ENCODE measurements at regions not wholly inside any gene's neighbourhood (a gene's known extent, or its start where the extent isn't known, plus 50 kb on each side); places are given as distances from the start of the nearest gene placed in this dataset.
"Not testable (repeated sequence)": the region's sequence is repeated elsewhere in the genome, so short reads cannot be mapped to it uniquely, and the experiment has no call there.

- peaks cover 41% of the 10 kb centered on the region for H3K4me1 Mint-ChIP-seq
- H3K9me3 Mint-ChIP-seq = peaks cover 35% of the 10 kb centered on the region
- no peak for TF ChIP-seq CTCF (IDR thresholded peaks at IDR 0.05)
- no peak overlapping the region for H3K27ac Mint-ChIP-seq
- H3K4me3 Mint-ChIP-seq = no peak overlapping the region
- DNase-seq = no peak
- H3K36me3 Mint-ChIP-seq (ENCODE audit: low read depth) = peaks cover 13% of the 10 kb centered on the region
- peaks cover 16% of the 10 kb centered on the region for H3K27me3 Mint-ChIP-seq (ENCODE audit: low read depth, poor library complexity)
Observed at GRCh38 chr3:194050782-194051320, 85.1 kb upstream of the HES1 start.

- no peak overlapping the region for H3K4me3 Mint-ChIP-seq
- TF ChIP-seq CTCF (IDR thresholded peaks at IDR 0.05) = no peak
- H3K36me3 Mint-ChIP-seq (ENCODE audit: low read depth) = peaks cover 13% of the 10 kb centered on the region
- peaks cover 44% of the 10 kb centered on the region for H3K4me1 Mint-ChIP-seq
- H3K27ac Mint-ChIP-seq = no peak overlapping the region
- peaks cover 35% of the 10 kb centered on the region for H3K9me3 Mint-ChIP-seq
- H3K27me3 Mint-ChIP-seq (ENCODE audit: low read depth, poor library complexity) = peaks cover 19% of the 10 kb centered on the region
- DNase-seq = no peak
Observed at GRCh38 chr3:194051366-194052149, 84.4 kb upstream of the HES1 start.

- no peak for DNase-seq
- Mint-ChIP-seq H3K27ac (no peak overlapping the region), H3K36me3 (ENCODE audit: low read depth) (peaks cover 13% of the 10 kb centered on the region), H3K4me3 (no peak overlapping the region), H3K4me1 (peaks cover 47% of the 10 kb centered on the region), H3K9me3 (peaks cover 35% of the 10 kb centered on the region), H3K27me3 (ENCODE audit: low read depth, poor library complexity) (peaks cover 26% of the 10 kb centered on the region)
- no peak for TF ChIP-seq CTCF (IDR thresholded peaks at IDR 0.05)
Observed at GRCh38 chr3:194053136-194053535, 82.8 kb upstream of the HES1 start.

- Mint-ChIP-seq H3K4me3 (no peak overlapping the region), H3K27ac (no peak overlapping the region), H3K36me3 (ENCODE audit: low read depth) (peaks cover 13% of the 10 kb centered on the region), H3K4me1 (peaks cover 39% of the 10 kb centered on the region), H3K27me3 (ENCODE audit: low read depth, poor library complexity) (peaks cover 26% of the 10 kb centered on the region), H3K9me3 (peaks cover 35% of the 10 kb centered on the region)
- DNase-seq = no peak
- TF ChIP-seq CTCF (IDR thresholded peaks at IDR 0.05) = no peak
Observed at GRCh38 chr3:194054016-194054415, 81.9 kb upstream of the HES1 start.

GRCh38 chr3:194054540-194054939, 81.4 kb upstream of the HES1 start:
- H3K9me3 Mint-ChIP-seq = peaks cover 31% of the 10 kb centered on the region
- peaks cover 28% of the 10 kb centered on the region for H3K27me3 Mint-ChIP-seq (ENCODE audit: low read depth, poor library complexity)
- TF ChIP-seq CTCF (IDR thresholded peaks at IDR 0.05) = no peak
- peaks cover 35% of the 10 kb centered on the region for H3K4me1 Mint-ChIP-seq
- no peak overlapping the region for H3K27ac Mint-ChIP-seq
- peaks cover 13% of the 10 kb centered on the region for H3K36me3 Mint-ChIP-seq (ENCODE audit: low read depth)
- no peak overlapping the region for H3K4me3 Mint-ChIP-seq
- no peak for DNase-seq

GRCh38 chr3:194054961-194055360, 81.0 kb upstream of the HES1 start:
- H3K36me3 Mint-ChIP-seq (ENCODE audit: low read depth) = peaks cover 13% of the 10 kb centered on the region
- peaks cover 30% of the 10 kb centered on the region for H3K27me3 Mint-ChIP-seq (ENCODE audit: low read depth, poor library complexity)
- H3K4me3 Mint-ChIP-seq = no peak overlapping the region
- no peak for TF ChIP-seq CTCF (IDR thresholded peaks at IDR 0.05)
- H3K4me1 Mint-ChIP-seq = peaks cover 35% of the 10 kb centered on the region
- DNase-seq = no peak
- H3K9me3 Mint-ChIP-seq = peaks cover 31% of the 10 kb centered on the region
- no peak overlapping the region for H3K27ac Mint-ChIP-seq

- DNase-seq, H3K4me3 Mint-ChIP-seq: not testable (repeated sequence)
Observed at GRCh38 chr3:194056323-194056722, 79.6 kb upstream of the HES1 start.

More at GRCh38 chr3:194056323-194056722, 79.6 kb upstream of the HES1 start:
- peaks cover 25% of the 10 kb centered on the region for H3K27me3 Mint-ChIP-seq (ENCODE audit: low read depth, poor library complexity)
- H3K27ac Mint-ChIP-seq; H3K36me3 Mint-ChIP-seq (ENCODE audit: low read depth): not testable (repeated sequence)
- peaks cover 17% of the 10 kb centered on the region for H3K9me3 Mint-ChIP-seq
- peaks cover 35% of the 10 kb centered on the region for H3K4me1 Mint-ChIP-seq

All from nephron progenitor cell (in vitro differentiated cells).